Cardiac muscle cell (in vitro differentiated cells and primary cell): ENCODE measurements at regions not wholly inside any gene's neighbourhood (a gene's known extent, or its start where the extent isn't known, plus 50 kb on each side); places are given as distances from the start of the nearest gene placed in this dataset.

Source experiments
- DNase-seq, 2 donors: peaks; one replicate each; pipeline versions ENCODE4 v3.0.0 to v3.0.0-alpha.2; 2010 to 2017; ENCODE audit warnings: low read depth in 1 of 2, low spot score in 1 of 2
- H3K27ac ChIP-seq: fragments of 200-600 bp; sonication (generic); 2 replicates; pipeline ENCODE4 v1.5.1; 2016
- H3K27me3 ChIP-seq: fragments of 200-600 bp; sonication (generic); 2 replicates; pipeline ENCODE4 v1.6.0; 2016; ENCODE audit warnings: control low read depth
- H3K36me3 ChIP-seq: fragments of 200-600 bp; sonication (generic); 2 replicates; pipeline ENCODE4 v1.5.1; 2016; ENCODE audit warnings: control low read depth
- H3K4me1 ChIP-seq: fragments of 200-600 bp; sonication (generic); 2 replicates; pipeline ENCODE4 v1.8.1; 2017; ENCODE audit warnings: low read depth, mild to moderate bottlenecking, mixed run types
- H3K4me3 ChIP-seq: fragments of 200-600 bp; sonication (generic); 2 replicates; pipeline ENCODE4 v1.5.1; 2016; ENCODE audit warnings: mild to moderate bottlenecking
- H3K9me3 ChIP-seq: fragments of 200-600 bp; sonication (generic); 2 replicates; pipeline ENCODE4 v1.5.1; 2017; ENCODE audit warnings: low read depth, mild to moderate bottlenecking, control low read depth
- CTCF ChIP-seq: IDR thresholded peaks from 2 replicates; pipeline ENCODE4 v1.5.1; 2012; ENCODE audit warnings: low read depth, mild to moderate bottlenecking, low read length

GRCh38 chr2:224187220-224187619, 148.1 kb upstream of the SERPINE2 start:
- DNase-seq = no peak
- no peak overlapping the region for H3K27ac ChIP-seq
- TF ChIP-seq CTCF = no peak
- no peaks in the 10 kb centered on the region for H3K9me3 ChIP-seq
- no peaks in the 10 kb centered on the region for H3K4me1 ChIP-seq
- no peaks in the 10 kb centered on the region for H3K27me3 ChIP-seq
- H3K36me3 ChIP-seq = no peaks in the 10 kb centered on the region
- H3K4me3 ChIP-seq = no peak overlapping the region

GRCh38 chr2:224185023-224185601, 146.0 kb upstream of the SERPINE2 start:
- H3K4me1 ChIP-seq = no peaks in the 10 kb centered on the region
- no peaks in the 10 kb centered on the region for H3K27me3 ChIP-seq
- no peaks in the 10 kb centered on the region for H3K36me3 ChIP-seq
- no peak overlapping the region for H3K27ac ChIP-seq
- TF ChIP-seq CTCF = no peak
- H3K9me3 ChIP-seq = no peaks in the 10 kb centered on the region
- DNase-seq = no peak
- H3K4me3 ChIP-seq = no peak overlapping the region

DNA sequence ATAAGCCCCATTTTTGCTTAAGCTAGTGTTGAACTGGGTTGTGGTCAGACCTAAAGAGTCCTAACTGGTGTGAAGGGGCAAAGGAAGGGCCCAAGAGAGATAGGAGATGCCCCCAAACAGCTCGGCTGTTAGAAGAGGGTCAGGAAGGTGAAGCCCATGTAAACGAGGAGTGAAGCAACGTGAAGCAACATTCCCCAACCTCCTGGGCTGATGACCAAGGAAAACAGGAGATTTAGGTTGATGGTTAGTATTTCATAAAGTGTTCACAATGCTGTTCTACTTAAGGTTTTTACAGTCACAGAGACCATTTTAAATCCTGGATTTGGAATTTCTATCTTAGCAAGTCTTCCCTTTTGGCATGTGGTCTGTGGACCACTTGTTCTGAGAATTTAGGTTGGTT, 144.0 kb upstream of the SERPINE2 start:
- H3K4me1 ChIP-seq = no peaks in the 10 kb centered on the region
- H3K9me3 ChIP-seq = no peaks in the 10 kb centered on the region
- H3K27me3 ChIP-seq = no peaks in the 10 kb centered on the region
- no peaks in the 10 kb centered on the region for H3K36me3 ChIP-seq
- no peak for TF ChIP-seq CTCF
- H3K4me3 ChIP-seq = no peak overlapping the region
- H3K27ac ChIP-seq = no peak overlapping the region
- peak in 1 of 2 donors; percentile 47 for DNase-seq

DNA sequence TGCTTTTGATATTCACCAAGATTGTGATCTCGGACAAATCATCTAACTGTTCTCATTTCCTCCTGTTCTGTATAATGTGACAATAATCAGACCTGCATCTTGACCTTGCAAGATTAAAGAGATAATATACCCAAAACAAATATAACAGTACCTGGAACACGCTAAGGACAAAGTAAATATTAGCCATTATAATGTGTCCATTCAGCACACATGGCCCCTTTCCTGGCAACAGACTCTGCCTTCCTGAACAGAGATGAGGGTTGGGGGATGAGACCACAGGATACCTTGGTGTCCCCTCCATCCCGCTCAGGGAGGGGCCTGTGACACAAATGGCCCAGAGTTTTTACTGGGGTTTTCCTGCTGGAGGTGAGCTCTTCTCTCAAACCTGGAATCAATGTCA, 143.4 kb upstream of the SERPINE2 start:
- H3K4me3 ChIP-seq = no peak overlapping the region
- no peaks in the 10 kb centered on the region for H3K36me3 ChIP-seq
- no peak for DNase-seq
- H3K27ac ChIP-seq = no peak overlapping the region
- no peak for TF ChIP-seq CTCF
- no peaks in the 10 kb centered on the region for H3K27me3 ChIP-seq
- no peaks in the 10 kb centered on the region for H3K4me1 ChIP-seq
- no peaks in the 10 kb centered on the region for H3K9me3 ChIP-seq

DNA sequence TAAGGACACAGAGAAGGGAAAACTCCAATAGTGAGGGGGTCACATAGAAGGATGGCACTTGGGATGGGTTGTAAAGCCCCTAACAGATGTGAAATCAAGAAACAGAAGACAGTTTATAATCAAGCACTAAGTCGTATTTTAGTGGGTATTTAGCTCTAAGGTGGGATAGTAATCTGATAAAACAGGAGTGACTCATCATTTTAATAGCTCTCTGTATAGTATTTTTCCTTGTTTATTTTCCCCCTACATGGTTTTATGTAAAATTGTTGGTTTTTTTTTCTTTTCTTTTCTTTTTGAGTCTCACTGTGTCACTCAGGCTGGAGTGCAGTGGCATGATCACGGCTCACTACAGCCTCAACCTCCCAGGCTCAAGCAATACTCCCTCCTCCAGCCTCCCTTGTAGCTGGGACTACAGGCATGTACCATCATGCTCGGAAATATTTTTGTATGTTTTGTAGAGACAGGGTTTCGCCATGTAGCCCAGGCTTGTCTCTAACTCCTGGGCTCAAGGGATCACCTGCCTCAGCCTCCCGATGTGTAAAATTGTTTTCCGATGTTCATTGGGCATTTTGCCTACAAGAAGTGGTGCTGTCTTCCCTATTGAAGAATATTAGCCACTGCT, 142.6 kb upstream of the SERPINE2 start:
- H3K36me3 ChIP-seq = no peaks in the 10 kb centered on the region
- H3K9me3 ChIP-seq = no peaks in the 10 kb centered on the region
- no peak overlapping the region for H3K4me3 ChIP-seq
- no peaks in the 10 kb centered on the region for H3K27me3 ChIP-seq
- H3K4me1 ChIP-seq = no peaks in the 10 kb centered on the region
- no peak for TF ChIP-seq CTCF
- H3K27ac ChIP-seq = no peak overlapping the region
- no peak for DNase-seq
